Heart left ventricle (tissue), 13 donors: ENCODE measurements at regions not wholly inside any gene's neighbourhood (a gene's known extent, or its start where the extent isn't known, plus 50 kb on each side); places are given as distances from the start of the nearest gene placed in this dataset.

Experiments
- CTCF ChIP-seq, 12 donors: fragments of 200-600 bp; sonication (generic) in 4 of 12; IDR thresholded peaks; one replicate each; pipeline versions ENCODE4 v1.5.0 to v1.8.0; 2018 to 2022; ENCODE audit warnings: antibody characterized with exemption in 12 of 12, mild to moderate bottlenecking in 5 of 12
- POLR2A ChIP-seq, 2 donors: fragments of 450-650 bp; IDR thresholded peaks; one replicate each; pipeline ENCODE4 v1.6.1; 2017; ENCODE audit warnings: antibody characterized with exemption in 2 of 2, mild to moderate bottlenecking in 2 of 2, moderate library complexity in 2 of 2
- donor health status: ischemic (EF 13 %, LVEDD 7.1; RV severe dilation, severe dysfunction).
- donor health status: DM: no; HTN: yes; CAD: no.
- donor health status: DM: no; HTN: no; CAD: no.
- donor health status: ischemic (EF 25% LVEDD 6.9; RV normal size, moderate dysfunction).
- donor health status: ischemic (EF 25% LVEDD 5.7; RV mildly dilated, moderate dysfunction).
- donor health status: ischemic (EF 35%, LVEDD 5.7; RV mildly dilated, moderate dysfunction).
- donor health status: nonischemic (EF 11% LVEDD 7.7; RV severe dilation, severe dysfunction).
- donor health status: DM: yes; HTN: yes; CAD: no.
- donor health status: PGD.
- donor health status: ischemic (EF 29% LVEDD 5.4; RV normal size, mild dysfunction).
- donor health status: nonischemic (EF 23%, LVEDD 6.1; RV moderate dilation, normal function).

GRCh38 chr1:29719253-29719652 lies 482.9 kb downstream of the PTPRU start:
- TF ChIP-seq POLR2A (IDR thresholded peaks at IDR 0.05) (no peak), CTCF (IDR thresholded peaks at IDR 0.05) (no peak)
